PFSK-1 (cell line): ENCODE measurements at regions not wholly inside any gene's neighbourhood (a gene's known extent, or its start where the extent isn't known, plus 50 kb on each side); places are given as distances from the start of the nearest gene placed in this dataset.

Experiments
- FOXP2 ChIP-seq: optimal IDR thresholded peaks from 2 replicates; pipeline ENCODE3; 2011; ENCODE audit warnings: borderline replicate concordance, control low read depth, inconsistent platforms; ENCODE audit not compliant: insufficient read depth; ENCODE audit errors: extremely low read length, extremely low read depth
- POLR2AphosphoS5 ChIP-seq: IDR thresholded peaks from 2 replicates; pipeline ENCODE4 v1.6.1; 2012; ENCODE audit warnings: low read depth, mild to moderate bottlenecking, control low read depth, low read length, moderate library complexity
- SIN3A ChIP-seq: IDR thresholded peaks from 2 replicates; pipeline ENCODE4 v1.6.1; 2012; ENCODE audit warnings: mild to moderate bottlenecking, low read length, moderate library complexity, borderline replicate concordance; ENCODE audit not compliant: insufficient read depth
- TAF1 ChIP-seq: IDR thresholded peaks from 2 replicates; pipeline ENCODE4 v1.6.1; 2012; ENCODE audit warnings: low read length, control low read depth, borderline replicate concordance; ENCODE audit not compliant: insufficient read depth
- TF ChIP-seq, protein P1 (sequence below), 2 experiments: IDR thresholded peaks; 2 replicates each; pipeline versions ENCODE4 v1.6.1 to v1.8.0; 2011 to 2012; ENCODE audit warnings: low read depth in 2 of 2, low read length in 2 of 2, control low read depth in 1 of 2, inconsistent platforms in 1 of 2, mild to moderate bottlenecking in 1 of 2, moderate library complexity in 1 of 2; ENCODE audit not compliant: insufficient read depth in 1 of 2

DNA sequence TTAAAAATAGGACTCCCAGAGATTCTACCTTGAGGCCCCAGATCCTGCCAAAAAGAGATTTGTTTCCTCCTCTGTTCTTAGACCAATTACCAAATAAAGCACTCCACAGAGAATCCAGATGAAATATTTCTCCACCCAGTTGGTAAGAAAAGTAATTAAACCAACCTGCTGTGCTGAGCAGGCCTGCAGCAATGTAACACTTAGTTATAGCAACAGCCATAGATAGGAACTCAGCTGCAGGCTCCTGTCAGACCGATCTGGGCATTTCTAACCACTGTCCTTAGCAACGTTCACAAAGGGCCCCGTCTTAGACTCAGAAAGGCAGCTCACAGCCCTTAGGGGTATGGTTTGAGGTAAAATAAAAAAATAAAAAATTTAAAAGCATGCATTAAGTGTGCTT, 271.1 kb downstream of the KCNRG start:
- no peak for TF ChIP-seq POLR2AphosphoS5
- TF ChIP-seq SIN3A = no peak
- TF ChIP-seq TAF1 = no peak
- no peak for TF ChIP-seq FOXP2
- TF ChIP-seq, protein P1, sequence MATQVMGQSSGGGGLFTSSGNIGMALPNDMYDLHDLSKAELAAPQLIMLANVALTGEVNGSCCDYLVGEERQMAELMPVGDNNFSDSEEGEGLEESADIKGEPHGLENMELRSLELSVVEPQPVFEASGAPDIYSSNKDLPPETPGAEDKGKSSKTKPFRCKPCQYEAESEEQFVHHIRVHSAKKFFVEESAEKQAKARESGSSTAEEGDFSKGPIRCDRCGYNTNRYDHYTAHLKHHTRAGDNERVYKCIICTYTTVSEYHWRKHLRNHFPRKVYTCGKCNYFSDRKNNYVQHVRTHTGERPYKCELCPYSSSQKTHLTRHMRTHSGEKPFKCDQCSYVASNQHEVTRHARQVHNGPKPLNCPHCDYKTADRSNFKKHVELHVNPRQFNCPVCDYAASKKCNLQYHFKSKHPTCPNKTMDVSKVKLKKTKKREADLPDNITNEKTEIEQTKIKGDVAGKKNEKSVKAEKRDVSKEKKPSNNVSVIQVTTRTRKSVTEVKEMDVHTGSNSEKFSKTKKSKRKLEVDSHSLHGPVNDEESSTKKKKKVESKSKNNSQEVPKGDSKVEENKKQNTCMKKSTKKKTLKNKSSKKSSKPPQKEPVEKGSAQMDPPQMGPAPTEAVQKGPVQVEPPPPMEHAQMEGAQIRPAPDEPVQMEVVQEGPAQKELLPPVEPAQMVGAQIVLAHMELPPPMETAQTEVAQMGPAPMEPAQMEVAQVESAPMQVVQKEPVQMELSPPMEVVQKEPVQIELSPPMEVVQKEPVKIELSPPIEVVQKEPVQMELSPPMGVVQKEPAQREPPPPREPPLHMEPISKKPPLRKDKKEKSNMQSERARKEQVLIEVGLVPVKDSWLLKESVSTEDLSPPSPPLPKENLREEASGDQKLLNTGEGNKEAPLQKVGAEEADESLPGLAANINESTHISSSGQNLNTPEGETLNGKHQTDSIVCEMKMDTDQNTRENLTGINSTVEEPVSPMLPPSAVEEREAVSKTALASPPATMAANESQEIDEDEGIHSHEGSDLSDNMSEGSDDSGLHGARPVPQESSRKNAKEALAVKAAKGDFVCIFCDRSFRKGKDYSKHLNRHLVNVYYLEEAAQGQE (IDR thresholded peaks at IDR 0.05; ENCODE audit: insufficient read depth in 1 of 2, low read depth in 2 of 2, low read length in 2 of 2) = no peak

DNA sequence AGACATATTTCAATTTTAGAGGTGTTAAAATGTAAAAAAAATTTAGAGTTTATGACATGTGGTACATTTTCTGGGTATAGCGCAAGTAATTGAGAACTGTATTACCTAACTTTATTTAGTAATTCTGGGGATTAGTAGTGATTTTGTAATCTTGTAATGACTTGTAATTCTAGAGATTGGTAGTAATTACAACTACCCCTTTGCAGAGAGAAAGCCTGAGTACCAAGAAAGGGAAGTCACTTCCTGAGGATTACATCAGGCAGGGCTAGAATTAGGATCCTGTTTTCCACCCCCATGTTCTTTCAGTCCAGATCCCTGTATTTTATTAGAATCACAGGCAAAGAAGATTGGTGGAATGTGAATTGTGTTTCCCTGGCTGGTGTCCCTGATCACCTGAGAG, 274.9 kb downstream of the KCNRG start:
- TF ChIP-seq FOXP2 = no peak
- TF ChIP-seq POLR2AphosphoS5 = no peak
- TF ChIP-seq TAF1 = no peak
- TF ChIP-seq, protein P1 (IDR thresholded peaks at IDR 0.05; ENCODE audit: insufficient read depth in 1 of 2, low read depth in 2 of 2, low read length in 2 of 2) = no peak
- TF ChIP-seq SIN3A = no peak

DNA sequence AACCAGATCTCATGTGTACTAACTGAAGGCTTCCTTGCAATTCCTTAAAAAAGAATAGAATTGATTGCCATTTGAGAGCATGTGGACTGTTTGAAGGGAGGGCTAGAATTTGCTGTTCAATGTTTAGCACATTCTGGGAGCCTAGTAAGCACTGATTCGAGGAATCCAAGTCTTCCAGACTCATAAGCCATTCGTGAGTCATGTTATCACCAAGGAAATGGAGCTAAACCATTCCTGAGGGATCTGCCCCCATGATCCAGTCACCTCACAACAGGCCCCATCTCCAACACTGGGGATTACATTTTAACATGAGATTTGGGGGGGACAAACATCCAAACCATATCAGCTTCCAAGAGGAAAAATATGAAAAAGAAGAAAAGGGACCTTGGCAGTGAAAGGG, 276.4 kb downstream of the KCNRG start:
- TF ChIP-seq, protein P1 (IDR thresholded peaks at IDR 0.05; ENCODE audit: insufficient read depth in 1 of 2, low read depth in 2 of 2, low read length in 2 of 2) = no peak
- TF ChIP-seq TAF1 (no peak), SIN3A (no peak), FOXP2 (no peak), POLR2AphosphoS5 (no peak)

DNA sequence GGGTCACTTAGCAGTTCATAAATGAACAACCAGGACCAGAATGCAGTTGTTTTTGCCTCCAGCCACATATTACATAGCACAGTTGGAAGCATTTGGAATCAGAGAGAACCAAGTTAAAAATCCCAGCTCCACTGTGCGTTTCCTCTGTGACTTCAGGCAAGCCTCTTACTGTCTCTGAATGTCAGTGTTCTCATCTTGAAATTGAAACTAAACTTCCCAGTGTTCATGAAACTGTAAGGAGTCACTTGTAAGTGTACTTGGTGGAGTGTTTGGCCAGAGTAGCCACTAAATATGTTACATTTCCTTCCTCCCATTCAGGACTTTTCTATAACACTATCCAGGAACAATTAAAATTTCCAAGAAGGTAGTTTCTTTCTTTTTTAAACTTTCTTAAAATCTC, 276.8 kb downstream of the KCNRG start:
- TF ChIP-seq TAF1 = no peak
- TF ChIP-seq, protein P1 (IDR thresholded peaks at IDR 0.05; ENCODE audit: insufficient read depth in 1 of 2, low read depth in 2 of 2, low read length in 2 of 2) = no peak
- TF ChIP-seq FOXP2 = no peak
- no peak for TF ChIP-seq SIN3A
- no peak for TF ChIP-seq POLR2AphosphoS5

DNA sequence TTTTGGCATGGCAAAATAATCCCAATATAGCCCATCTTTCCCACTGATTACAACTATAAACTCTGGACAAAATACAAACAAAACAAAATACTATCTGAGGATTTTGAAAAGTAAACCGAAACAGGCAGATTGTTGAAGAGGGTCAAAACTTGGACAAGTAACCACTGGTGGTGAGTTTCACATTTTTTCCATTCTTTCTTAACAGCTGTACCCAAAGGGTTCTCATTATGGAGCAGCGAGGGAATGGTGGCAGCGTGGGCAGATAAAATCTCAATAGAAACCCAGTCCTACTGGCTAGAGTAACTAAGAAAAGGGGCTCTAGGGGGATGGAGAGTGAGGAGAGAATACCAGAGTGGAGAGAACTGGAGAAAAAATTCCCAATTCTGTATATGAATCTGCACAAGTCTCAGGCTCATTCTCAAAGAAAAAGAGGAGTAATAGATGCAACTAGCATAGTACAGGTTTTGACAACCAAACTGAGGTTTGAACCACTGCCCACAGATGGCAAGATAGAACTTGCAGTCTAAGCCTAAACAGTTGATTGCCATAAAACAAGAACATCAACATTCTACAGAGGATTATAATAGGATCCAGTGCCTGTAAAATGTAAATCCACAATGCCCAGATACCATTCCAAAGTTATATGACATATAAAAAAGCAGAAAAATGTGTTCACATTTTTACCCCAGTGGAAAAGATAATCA, 284.5 kb downstream of the KCNRG start:
- TF ChIP-seq FOXP2 = no peak
- no peak for TF ChIP-seq SIN3A
- TF ChIP-seq POLR2AphosphoS5 = no peak
- TF ChIP-seq, protein P1 (IDR thresholded peaks at IDR 0.05; ENCODE audit: insufficient read depth in 1 of 2, low read depth in 2 of 2, low read length in 2 of 2) = no peak
- TF ChIP-seq TAF1 = no peak
